SK-N-SH (cell line): ENCODE measurements at regions not wholly inside any gene's neighbourhood (a gene's known extent, or its start where the extent isn't known, plus 50 kb on each side); places are given as distances from the start of the nearest gene placed in this dataset.

Experiments
- CHD2 ChIP-seq: fragments of 150-350 bp; IDR thresholded peaks from 2 replicates; pipeline ENCODE4 v1.6.1; 2018; ENCODE audit warnings: low read length; ENCODE audit not compliant: partially characterized antibody
- CTCF ChIP-seq: fragments of 200-600 bp; sonication (generic); IDR thresholded peaks from 2 replicates; pipeline ENCODE4 v1.6.1; 2017; ENCODE audit warnings: antibody characterized with exemption, mild to moderate bottlenecking, moderate library complexity
- EP300 ChIP-seq, 2 experiments: IDR thresholded peaks; 2 replicates each; pipeline versions ENCODE4 v1.4.0 to v1.6.1; 2012; ENCODE audit warnings: borderline replicate concordance in 1 of 2, low read depth in 1 of 2, low read length in 1 of 2
- FOXM1 ChIP-seq: IDR thresholded peaks from 2 replicates; pipeline ENCODE4 v1.4.0; 2012; ENCODE audit warnings: low read depth, mild to moderate bottlenecking
- GABPA ChIP-seq: IDR thresholded peaks from 2 replicates; pipeline ENCODE4 v1.4.0; 2012; ENCODE audit warnings: low read depth, mild to moderate bottlenecking
- IRF3 ChIP-seq: fragments of 150-350 bp; IDR thresholded peaks from 2 replicates; pipeline ENCODE4 v1.6.1; 2016; ENCODE audit warnings: mild to moderate bottlenecking, low read depth, low read length
- MAX ChIP-seq: IDR thresholded peaks from 2 replicates; pipeline ENCODE4 v1.4.0; 2012; ENCODE audit warnings: low read depth
- MXI1 ChIP-seq: IDR thresholded peaks from 2 replicates; pipeline ENCODE4 v1.6.1; 2012; ENCODE audit warnings: mild to moderate bottlenecking, low read depth, low read length, improper control_type of control experiment
- NRF1 ChIP-seq: IDR thresholded peaks from 2 replicates; pipeline ENCODE4 v1.6.1; 2012; ENCODE audit warnings: low read depth, mild to moderate bottlenecking, low read length
- RCOR1 ChIP-seq: fragments of 150-350 bp; IDR thresholded peaks from 2 replicates; pipeline ENCODE4 v1.6.1; 2017; ENCODE audit warnings: antibody characterized with exemption, low read length
- SIN3A ChIP-seq: IDR thresholded peaks from 2 replicates; pipeline ENCODE4 v1.6.1; 2012; ENCODE audit warnings: low read depth, mild to moderate bottlenecking, low read length, moderate library complexity, borderline replicate concordance
- SMC3 ChIP-seq: IDR thresholded peaks from 2 replicates; pipeline ENCODE4 v1.6.1; 2012; ENCODE audit warnings: low read depth, low read length, improper control_type of control experiment
- USF1 ChIP-seq: IDR thresholded peaks from 2 replicates; pipeline ENCODE4 v1.4.0; 2012; ENCODE audit warnings: low read depth, borderline replicate concordance
- USF2 ChIP-seq: fragments of 150-350 bp; IDR thresholded peaks from 2 replicates; pipeline ENCODE4 v1.6.1; 2017; ENCODE audit warnings: antibody characterized with exemption, low read length, low read depth, borderline replicate concordance

GRCh38 chr11:86741839-86742805 lies 58.2 kb upstream of the PRSS23 start:
- no peak for TF ChIP-seq CTCF
- TF ChIP-seq CHD2: no peak
- TF ChIP-seq RCOR1: no peak
- no peak for TF ChIP-seq USF2
- TF ChIP-seq SMC3: no peak
- no peak for TF ChIP-seq USF1
- peak; percentile 62; the same call in 1 of the 2 replicates for TF ChIP-seq FOXM1
- no peak for TF ChIP-seq SIN3A
- TF ChIP-seq EP300 (IDR thresholded peaks at IDR 0.05; ENCODE audit: borderline replicate concordance in 1 of 2, low read depth in 1 of 2, low read length in 1 of 2): peak in 1 of 2 experiments; percentile 75; a peak in 2 of 4 replicates
- TF ChIP-seq MAX: 0 out of 2 replicates have a peak, but pooled peaks have one; percentile 53
- TF ChIP-seq NRF1: no peak
- no peak for TF ChIP-seq GABPA
- TF ChIP-seq MXI1: no peak
- no peak for TF ChIP-seq IRF3
